ENCODE measurements at regions not wholly inside any gene's neighbourhood (a gene's known extent, or its start where the extent isn't known, plus 50 kb on each side); places are given as distances from the start of the nearest gene placed in this dataset.

DNA sequence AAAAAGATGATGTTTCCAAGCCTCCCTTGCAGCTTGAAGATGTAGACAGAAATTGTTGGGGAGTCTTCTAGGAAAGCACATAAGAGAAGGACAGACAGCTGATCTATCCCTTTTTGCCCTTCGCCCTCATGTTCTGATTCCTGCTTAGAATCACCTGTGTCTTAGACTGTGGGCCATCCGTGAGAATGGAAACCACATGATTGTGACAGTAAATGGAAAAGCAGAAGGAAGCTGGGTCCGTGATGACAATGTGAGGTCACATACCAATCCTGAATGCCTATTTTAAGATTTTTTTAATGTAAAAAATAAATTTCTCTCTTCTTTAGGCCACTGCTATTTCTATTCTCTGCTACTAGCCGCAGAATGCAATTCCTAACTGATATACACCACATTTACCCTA lies 67.7 kb upstream of the C1orf87 start:
- no peak for DNase-seq

DNA sequence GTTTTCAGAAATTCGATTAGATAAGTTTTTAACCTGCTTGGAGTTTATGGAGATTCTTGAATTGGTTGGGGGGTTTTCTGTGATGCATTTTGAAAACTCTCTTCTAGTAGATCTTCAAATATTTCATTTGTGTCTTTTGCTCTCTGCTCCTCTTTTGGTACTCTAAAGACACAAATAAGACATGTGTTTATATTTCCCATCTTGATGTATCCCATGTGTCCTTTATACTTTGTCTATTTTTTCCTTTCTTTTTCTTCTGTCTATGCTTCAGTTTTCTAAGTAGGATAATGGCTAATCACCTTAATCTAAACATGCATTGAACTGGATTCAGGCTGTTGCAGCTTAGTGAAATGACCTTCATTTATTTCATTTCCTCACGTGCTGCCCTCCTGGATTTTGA lies 63.8 kb upstream of the C1orf87 start:
- DNase-seq = no peak

DNA sequence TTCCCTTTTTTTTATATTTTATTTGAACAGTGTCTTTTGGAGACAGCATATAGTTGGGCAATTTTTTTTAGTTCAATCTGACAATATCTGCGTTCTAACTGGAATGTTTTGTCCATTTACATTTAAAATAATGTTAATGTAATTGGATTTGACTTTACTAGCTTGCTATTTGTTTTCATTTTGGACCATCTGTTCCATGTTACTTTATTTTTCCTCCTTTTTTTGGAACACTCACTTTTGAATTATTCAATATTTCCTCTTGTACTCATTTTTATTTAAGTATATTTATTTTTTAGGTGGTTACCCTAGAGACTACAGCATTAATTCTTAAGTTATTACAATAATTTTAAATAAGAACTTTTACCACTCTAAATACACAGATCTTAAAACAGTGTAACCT lies 62.8 kb upstream of the C1orf87 start:
- DNase-seq = no peak

DNA sequence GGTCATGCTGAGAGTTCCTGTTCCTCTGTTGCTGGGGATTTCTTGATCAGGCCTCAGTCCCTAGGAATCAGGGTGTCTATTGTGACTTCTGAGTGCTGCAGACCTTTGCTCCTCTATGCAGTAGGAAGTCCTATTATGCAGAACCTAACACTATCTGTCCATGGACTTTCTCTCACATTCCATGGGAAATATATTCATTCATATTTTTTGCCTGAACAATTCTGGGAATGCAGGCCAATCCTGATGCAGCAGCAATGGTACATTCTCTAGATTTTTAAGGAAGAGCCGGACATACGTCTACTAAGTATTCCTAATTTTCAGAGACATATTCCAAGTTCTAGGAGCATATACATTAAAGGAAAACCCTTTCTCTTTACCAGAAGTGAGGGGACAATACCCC lies 61.1 kb upstream of the C1orf87 start:
- no peak for DNase-seq

DNA sequence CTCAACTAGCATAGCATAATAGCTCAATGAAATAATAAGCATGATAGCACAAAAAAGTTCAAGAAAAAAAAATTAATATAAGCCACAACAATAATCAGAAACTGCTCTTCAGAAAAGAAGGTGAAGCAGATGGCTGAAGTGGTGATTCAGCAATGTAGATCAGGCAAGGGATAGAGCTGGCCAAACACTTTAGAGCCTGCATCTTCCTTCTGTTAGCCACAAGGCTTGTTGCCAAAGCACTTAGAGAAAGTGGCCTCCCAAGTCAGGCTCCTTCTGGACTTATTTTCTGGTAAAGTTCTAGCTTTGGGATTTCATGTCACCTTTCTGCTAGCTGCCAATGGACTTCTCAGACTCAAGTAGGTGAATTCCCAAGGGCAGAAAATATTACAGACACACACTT lies 60.3 kb upstream of the C1orf87 start:
- DNase-seq = no peak

DNA sequence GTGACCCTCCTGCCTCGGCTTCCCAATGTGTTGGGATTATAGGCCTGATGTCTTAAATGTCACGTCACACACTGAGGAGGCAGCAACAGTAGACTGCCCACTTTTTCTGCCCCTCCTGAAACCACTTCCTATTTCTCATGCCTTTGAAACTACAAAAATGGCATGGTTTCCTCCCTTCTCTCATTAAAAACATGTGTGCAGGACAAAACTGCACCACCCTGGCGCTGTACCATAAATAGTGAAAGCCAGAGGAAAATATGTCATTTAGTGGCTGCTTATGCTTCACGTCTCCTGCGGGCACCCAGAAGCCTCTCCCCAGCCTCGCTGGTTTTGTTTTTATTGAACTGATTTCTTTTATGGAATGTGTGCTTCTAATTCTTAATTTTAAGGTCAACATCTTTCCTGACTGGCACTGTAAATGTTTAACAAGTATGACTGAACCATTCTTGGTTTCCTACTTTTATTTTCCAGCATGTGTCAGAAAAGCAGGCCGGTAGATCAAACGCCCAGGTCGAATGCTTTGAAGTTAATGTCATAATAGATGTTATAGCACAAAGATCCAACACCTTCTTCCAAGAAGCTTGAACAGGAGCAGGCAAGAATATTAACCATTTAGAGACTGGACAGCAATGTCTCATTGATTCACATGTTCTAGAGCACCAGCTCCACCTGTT lies 59.6 kb upstream of the C1orf87 start:
- no peak for DNase-seq

DNA sequence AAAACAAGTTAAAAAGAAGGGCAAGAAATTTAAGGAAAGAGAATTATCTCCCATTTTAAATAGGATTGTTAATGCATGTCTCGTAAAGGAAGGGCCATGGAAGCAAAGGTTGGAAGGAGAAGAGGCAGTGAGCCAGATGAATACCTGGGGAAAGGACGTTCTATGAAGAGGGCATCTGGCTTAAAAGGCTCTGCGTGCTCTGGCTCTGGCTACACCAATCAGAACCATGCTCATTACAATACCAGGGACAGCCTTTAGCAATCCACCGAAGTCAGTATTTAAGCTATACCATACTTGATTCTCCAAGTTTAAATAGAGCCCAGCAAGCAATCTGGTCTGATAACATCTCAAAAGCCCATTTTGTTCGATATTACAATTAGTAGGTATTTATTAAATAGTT lies 58.5 kb upstream of the C1orf87 start:
- no peak for DNase-seq

DNA sequence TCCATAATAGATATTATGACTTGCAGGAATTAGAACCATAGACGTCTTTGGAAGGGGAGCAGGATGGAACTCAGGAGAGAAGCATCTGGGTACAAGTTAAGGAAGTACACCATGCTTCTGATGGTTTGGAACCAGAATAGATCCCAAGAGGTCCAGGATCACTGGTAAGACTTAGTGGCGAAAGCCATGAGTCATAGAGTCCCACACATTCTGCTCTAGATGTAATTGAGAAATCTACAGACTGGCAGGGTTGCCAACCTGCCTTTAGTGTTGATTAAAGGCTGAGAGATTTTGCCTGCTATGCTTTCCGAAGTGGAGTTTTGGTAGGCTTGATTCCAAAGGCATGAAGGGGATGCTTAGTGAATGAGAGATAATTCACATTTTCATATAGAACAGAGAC lies 57.1 kb upstream of the C1orf87 start:
- DNase-seq = no peak

DNA sequence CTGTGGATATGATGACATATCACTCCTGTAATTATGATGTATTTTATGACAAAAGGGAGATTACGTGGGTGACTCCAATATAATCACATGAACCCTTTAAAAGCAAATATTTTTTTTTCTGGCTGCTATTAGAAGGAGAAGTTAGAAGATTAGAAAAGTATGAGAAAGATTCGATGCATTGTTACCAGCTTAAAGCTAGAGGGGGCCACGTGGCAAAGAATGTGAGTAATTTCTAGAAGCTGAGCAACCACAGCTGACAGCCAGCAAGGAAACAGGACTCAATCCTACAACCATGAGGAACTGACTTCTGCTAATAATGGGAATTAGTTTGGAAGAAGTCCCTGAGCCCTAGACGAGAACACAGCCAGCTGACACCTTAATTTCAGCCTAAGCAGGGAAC lies 56.3 kb upstream of the C1orf87 start:
- no peak for DNase-seq

DNA sequence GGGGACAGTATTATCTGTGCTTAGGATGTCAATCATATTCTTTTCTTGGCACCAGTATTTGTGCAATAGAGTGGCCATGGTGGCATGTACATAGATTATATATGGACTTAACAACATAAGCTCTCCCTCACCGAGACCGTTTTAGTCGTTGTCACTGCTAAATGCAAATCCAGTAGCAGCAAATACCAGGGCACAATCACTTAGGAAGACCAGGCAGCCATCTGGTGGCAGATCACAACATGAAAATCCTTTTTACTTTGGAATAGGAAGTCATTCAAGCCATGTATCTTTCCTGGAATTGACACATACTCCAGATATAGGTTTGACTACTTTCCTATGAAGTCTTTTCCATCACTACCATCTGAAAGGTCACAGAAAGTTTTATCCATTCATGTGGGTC lies 53.2 kb upstream of the C1orf87 start:
- no peak for DNase-seq

Measured in activated CD4-positive, alpha-beta T cell treated with anti-CD3 and anti-CD28 coated beads, Interleukin-2, amount 50 U/mL, for 48 hours (primary cell).